Natural killer cell (primary cell): ENCODE measurements at regions not wholly inside any gene's neighbourhood (a gene's known extent, or its start where the extent isn't known, plus 50 kb on each side); places are given as distances from the start of the nearest gene placed in this dataset.

Experiments used
- ATAC-seq, 3 donors: fragments of 150-1000 bp in 2 of 3; fragments of 200-7000 bp in 1 of 3; cut with Tn5 transposase; 1 replicate in 1 of 3; 2 replicates in 2 of 3; pipeline ENCODE4 v1.10.0; 2021; ENCODE audit warnings: mild to moderate bottlenecking in 2 of 3, moderate library complexity in 2 of 3
- DNase-seq, 2 donors: peaks; one replicate each; pipeline versions ENCODE4 v3.0.0 to v3.0.0-alpha.2; 2013 to 2021; ENCODE audit warnings: mixed read lengths in 1 of 2
- H3K27ac ChIP-seq: one replicate; pipeline ENCODE4 v1.5.1; 2013; ENCODE audit warnings: mild to moderate bottlenecking, low read length
- H3K27me3 ChIP-seq: one replicate; pipeline ENCODE4 v1.6.1; 2013; ENCODE audit warnings: low read length; ENCODE audit not compliant: control insufficient read depth, insufficient read depth
- H3K36me3 ChIP-seq: one replicate; pipeline ENCODE4 v1.6.1; 2013; ENCODE audit warnings: low read length; ENCODE audit not compliant: control insufficient read depth, insufficient read depth
- H3K4me1 ChIP-seq: one replicate; pipeline ENCODE4 v1.6.1; 2013; ENCODE audit warnings: low read length; ENCODE audit not compliant: control insufficient read depth, insufficient read depth
- H3K4me3 ChIP-seq: one replicate; pipeline ENCODE4 v1.5.1; 2013; ENCODE audit warnings: low read length
- H3K9me3 ChIP-seq: one replicate; pipeline ENCODE4 v1.6.1; 2013; ENCODE audit warnings: low read length; ENCODE audit not compliant: control insufficient read depth, insufficient read depth
- H3K27ac Mint-ChIP-seq, 2 donors: one replicate each; pipeline ENCODE4 v1.8.0; 2022; ENCODE audit warnings: mild to moderate bottlenecking in 2 of 2, mixed read lengths in 2 of 2, moderate library complexity in 1 of 2
- H3K27me3 Mint-ChIP-seq, 2 donors: one replicate each; pipeline ENCODE4 v1.8.0; 2022; ENCODE audit warnings: low read depth in 2 of 2, mixed read lengths in 2 of 2
- H3K36me3 Mint-ChIP-seq: one replicate; pipeline ENCODE4 v1.8.0; 2022; ENCODE audit warnings: mixed read lengths
- H3K4me1 Mint-ChIP-seq, 2 donors: one replicate each; pipeline ENCODE4 v1.8.0; 2022; ENCODE audit warnings: mixed read lengths in 2 of 2
- H3K4me3 Mint-ChIP-seq: one replicate; pipeline ENCODE4 v1.8.0; 2022; ENCODE audit warnings: mild to moderate bottlenecking, moderate library complexity, mixed read lengths
- H3K9me3 Mint-ChIP-seq, 2 donors: one replicate each; pipeline ENCODE4 v1.8.0; 2022; ENCODE audit warnings: mixed read lengths in 2 of 2
- whole genome bisulfite sequencing: methylation state at CpG from one replicate; pipeline ENCODE4 v1.1.7; 2013; ENCODE audit warnings: missing lambda C conversion rate; ENCODE audit not compliant: insufficient coverage; 5-methylcytosine and 5-hydroxymethylcytosine counted together
- intact Hi-C: fragments of 100-400 bp; cut with micrococcal nuclease; formaldehyde crosslinking; loops from one replicate; pipeline ENCODE4 v1.14.2; 2022
- TF ChIP-seq, protein P1 (sequence below): fragments of 200-600 bp; IDR thresholded peaks from one replicate; pipeline ENCODE4 v1.8.0; 2022; ENCODE audit warnings: antibody characterized with exemption

DNA sequence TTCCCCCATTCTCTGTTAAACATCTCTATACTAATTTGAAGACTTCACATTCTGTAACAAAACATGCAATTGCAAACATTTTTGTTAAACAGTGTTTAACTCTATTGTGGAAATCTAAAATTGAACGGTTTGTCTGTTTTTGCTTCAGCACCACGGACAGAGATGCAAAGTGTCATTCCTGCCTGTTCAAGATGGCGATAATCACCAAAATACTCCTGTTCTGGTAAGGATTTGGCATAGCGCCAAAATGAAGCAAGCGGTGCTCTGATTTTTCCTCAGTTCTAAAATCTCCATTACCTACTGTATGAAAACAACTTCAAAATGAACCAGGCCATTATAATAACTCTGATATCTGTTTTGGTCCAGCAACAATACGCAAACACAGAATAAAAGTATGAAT lies 129.7 kb upstream of the TUSC7 start:
- Mint-ChIP-seq H3K27ac (no peak overlapping the region), H3K4me3 (no peak overlapping the region), H3K4me1 (no peaks in the 10 kb centered on the region), H3K9me3 (peaks cover 8 to 19% of the 10 kb centered on the region in 2 donors), H3K27me3 (no peaks in the 10 kb centered on the region), H3K36me3 (no peaks in the 10 kb centered on the region)
- WGBS: 31% methylated on average over 5 of the region's 6 CpGs
- TF ChIP-seq, protein P1, sequence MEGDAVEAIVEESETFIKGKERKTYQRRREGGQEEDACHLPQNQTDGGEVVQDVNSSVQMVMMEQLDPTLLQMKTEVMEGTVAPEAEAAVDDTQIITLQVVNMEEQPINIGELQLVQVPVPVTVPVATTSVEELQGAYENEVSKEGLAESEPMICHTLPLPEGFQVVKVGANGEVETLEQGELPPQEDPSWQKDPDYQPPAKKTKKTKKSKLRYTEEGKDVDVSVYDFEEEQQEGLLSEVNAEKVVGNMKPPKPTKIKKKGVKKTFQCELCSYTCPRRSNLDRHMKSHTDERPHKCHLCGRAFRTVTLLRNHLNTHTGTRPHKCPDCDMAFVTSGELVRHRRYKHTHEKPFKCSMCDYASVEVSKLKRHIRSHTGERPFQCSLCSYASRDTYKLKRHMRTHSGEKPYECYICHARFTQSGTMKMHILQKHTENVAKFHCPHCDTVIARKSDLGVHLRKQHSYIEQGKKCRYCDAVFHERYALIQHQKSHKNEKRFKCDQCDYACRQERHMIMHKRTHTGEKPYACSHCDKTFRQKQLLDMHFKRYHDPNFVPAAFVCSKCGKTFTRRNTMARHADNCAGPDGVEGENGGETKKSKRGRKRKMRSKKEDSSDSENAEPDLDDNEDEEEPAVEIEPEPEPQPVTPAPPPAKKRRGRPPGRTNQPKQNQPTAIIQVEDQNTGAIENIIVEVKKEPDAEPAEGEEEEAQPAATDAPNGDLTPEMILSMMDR: no peak
- ATAC-seq (no peak), DNase-seq (no peak)
- intact Hi-C loops: no loop called here
- no peaks in the 10 kb centered on the region for H3K9me3 ChIP-seq
- no peak overlapping the region for H3K27ac ChIP-seq
- no peaks in the 10 kb centered on the region for H3K4me1 ChIP-seq
- H3K36me3 ChIP-seq: no peaks in the 10 kb centered on the region
- H3K4me3 ChIP-seq: no peak overlapping the region
- no peaks in the 10 kb centered on the region for H3K27me3 ChIP-seq

DNA sequence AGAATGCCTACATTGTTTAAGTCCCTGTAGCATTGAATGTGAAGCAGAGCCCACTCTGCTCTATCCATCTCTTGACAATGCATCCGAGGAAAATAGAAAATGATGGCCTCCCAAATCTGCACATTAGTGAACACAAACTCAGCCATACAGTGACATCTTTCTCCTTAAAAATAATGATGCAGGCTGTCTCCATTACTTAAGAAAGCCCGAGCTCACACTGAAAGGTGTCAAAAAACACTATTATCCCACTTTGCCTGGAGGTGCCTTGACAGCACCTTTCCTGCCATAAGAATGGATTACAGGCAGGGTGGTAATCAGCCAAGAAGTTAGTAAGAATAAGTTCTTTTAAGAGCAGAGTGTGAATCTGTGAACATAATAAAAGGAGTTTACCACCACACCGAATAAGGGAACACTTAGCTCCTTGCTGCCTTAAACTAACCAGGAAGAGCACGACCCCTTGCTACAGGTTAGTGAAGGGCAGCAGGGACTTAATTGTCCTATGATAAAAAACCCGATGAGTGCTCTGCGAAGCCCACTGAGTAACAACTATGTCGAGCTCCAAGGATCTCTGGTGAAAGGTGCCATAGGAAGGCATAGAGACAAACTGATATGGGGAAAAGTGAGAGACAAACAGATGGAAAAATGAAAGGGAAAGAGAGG lies 123.2 kb upstream of the TUSC7 start:
- TF ChIP-seq, protein P1: no peak
- WGBS: 71% methylated on average over 7 of the region's 7 CpGs
- no peak overlapping the region for H3K27ac Mint-ChIP-seq

DNA sequence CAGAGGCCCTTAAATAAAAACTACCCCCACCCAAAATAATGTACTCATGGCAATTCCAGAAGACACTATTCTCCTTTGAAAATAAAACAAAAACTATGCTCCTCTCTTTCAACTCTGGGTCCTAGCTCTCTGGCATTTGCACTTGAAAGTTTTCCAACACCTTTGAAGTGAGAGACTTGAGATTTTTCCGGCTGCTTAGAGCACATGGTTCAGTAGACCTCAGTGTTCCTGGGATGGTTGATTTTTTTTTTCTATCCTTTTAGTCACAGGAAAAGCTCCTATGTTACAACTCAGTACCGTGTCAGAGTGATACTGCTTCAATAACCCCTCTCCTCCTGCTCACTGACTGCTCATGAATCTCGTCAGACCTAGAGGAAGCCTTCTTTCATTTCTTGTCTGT lies 118.3 kb upstream of the TUSC7 start:
- no peak overlapping the region for H3K4me3 ChIP-seq
- H3K4me1 ChIP-seq: no peaks in the 10 kb centered on the region
- DNase-seq (no peak), ATAC-seq (no peak)
- peaks cover 16 to 18% of the 10 kb centered on the region in 2 donors for H3K9me3 Mint-ChIP-seq
- TF ChIP-seq, protein P1: no peak
- H3K36me3 ChIP-seq: no peaks in the 10 kb centered on the region
- no peaks in the 10 kb centered on the region for H3K27me3 Mint-ChIP-seq
- WGBS: 42% methylated on average over 3 of the region's 3 CpGs
- H3K27me3 ChIP-seq: no peaks in the 10 kb centered on the region
- no peak overlapping the region for H3K4me3 Mint-ChIP-seq
- no peak overlapping the region for H3K27ac ChIP-seq
- H3K27ac Mint-ChIP-seq: no peak overlapping the region
- H3K9me3 ChIP-seq: no peaks in the 10 kb centered on the region
- intact Hi-C loops: no loop called here
- H3K36me3 Mint-ChIP-seq: no peaks in the 10 kb centered on the region
- no peaks in the 10 kb centered on the region for H3K4me1 Mint-ChIP-seq

More for the DNA sequence above, 123.2 kb upstream of the TUSC7 start:
- H3K27me3 Mint-ChIP-seq: no peaks in the 10 kb centered on the region
- H3K4me1 Mint-ChIP-seq: no peaks in the 10 kb centered on the region
- Histone ChIP-seq H3K27me3 (no peaks in the 10 kb centered on the region), H3K9me3 (no peaks in the 10 kb centered on the region), H3K4me3 (no peak overlapping the region), H3K27ac (no peak overlapping the region), H3K36me3 (no peaks in the 10 kb centered on the region), H3K4me1 (no peaks in the 10 kb centered on the region)
- intact Hi-C loops: no loop called here
- H3K36me3 Mint-ChIP-seq: no peaks in the 10 kb centered on the region
- no peak for ATAC-seq
- no peak overlapping the region for H3K4me3 Mint-ChIP-seq
- no peak for DNase-seq
- H3K9me3 Mint-ChIP-seq: peaks cover 15 to 23% of the 10 kb centered on the region in 2 donors

DNA sequence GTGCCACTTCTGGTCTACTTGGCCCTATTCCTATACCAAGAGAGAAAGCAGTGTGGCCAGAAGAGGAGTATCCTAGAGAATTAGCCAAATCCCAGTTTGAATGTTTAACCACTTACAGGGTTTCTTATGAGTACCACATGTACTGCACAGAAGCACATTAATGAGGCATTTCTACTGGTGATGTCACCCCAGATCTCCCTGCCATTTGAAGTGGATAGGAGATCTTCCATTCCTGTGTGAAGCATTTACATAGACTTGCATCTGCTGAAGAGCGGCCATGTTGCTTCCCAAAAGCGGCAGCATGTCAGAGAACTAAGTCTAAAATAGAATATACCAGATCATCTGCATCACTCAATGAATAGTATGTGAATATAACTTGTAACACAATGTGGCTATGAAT lies 108.4 kb upstream of the TUSC7 start:
- Histone ChIP-seq H3K4me1 (no peaks in the 10 kb centered on the region), H3K36me3 (no peaks in the 10 kb centered on the region), H3K4me3 (no peak overlapping the region), H3K27me3 (no peaks in the 10 kb centered on the region), H3K9me3 (no peaks in the 10 kb centered on the region), H3K27ac (no peak overlapping the region)
- ATAC-seq (no peak), DNase-seq (no peak)
- no peaks in the 10 kb centered on the region for H3K4me1 Mint-ChIP-seq
- intact Hi-C loops: no loop called here
- no peaks in the 10 kb centered on the region for H3K27me3 Mint-ChIP-seq
- no peaks in the 10 kb centered on the region for H3K36me3 Mint-ChIP-seq
- H3K4me3 Mint-ChIP-seq: no peak overlapping the region
- no peak overlapping the region for H3K27ac Mint-ChIP-seq
- peaks cover 13% of the 10 kb centered on the region in 2 donors for H3K9me3 Mint-ChIP-seq
- no CpG with 5 or more reads among the region's 2 CpGs for WGBS
- TF ChIP-seq, protein P1: no peak
